Calu3 (cell line): ENCODE measurements at regions not wholly inside any gene's neighbourhood (a gene's known extent, or its start where the extent isn't known, plus 50 kb on each side); places are given as distances from the start of the nearest gene placed in this dataset.

Source experiments
- BruUV-seq: library from RNA; stranded (reverse); fragments of 400-500 nt; replicated peaks from 2 replicates; lab custom pipeline; 2021; lab: Mats Ljungman, UMichigan
- CTCF ChIA-PET: fragments of 300-600 bp; sonication (Branson Sonifier 250); formaldehyde crosslinking; loops from one replicate; lab custom pipeline; 2022; ENCODE audit warnings: antibody characterized with exemption; lab: Charles Lee
- DNase-seq: peaks from one replicate; pipeline ENCODE4 v3.0.0; 2022
- H3K27ac Mint-ChIP-seq: one replicate; pipeline ENCODE4 v1.8.0; 2022; ENCODE audit warnings: mixed read lengths; ENCODE audit not compliant: unreplicated experiment
- H3K27me3 Mint-ChIP-seq: one replicate; pipeline ENCODE4 v1.8.0; 2022; ENCODE audit warnings: mixed read lengths; ENCODE audit not compliant: unreplicated experiment
- H3K36me3 Mint-ChIP-seq: one replicate; pipeline ENCODE4 v1.8.0; 2022; ENCODE audit warnings: mild to moderate bottlenecking, moderate library complexity, mixed read lengths; ENCODE audit not compliant: insufficient read depth, unreplicated experiment
- H3K4me1 Mint-ChIP-seq: one replicate; pipeline ENCODE4 v1.8.0; 2022; ENCODE audit warnings: mild to moderate bottlenecking, low read depth, mixed read lengths; ENCODE audit not compliant: unreplicated experiment
- H3K4me3 Mint-ChIP-seq: one replicate; pipeline ENCODE4 v1.8.0; 2022; ENCODE audit warnings: mild to moderate bottlenecking, low read depth, moderate library complexity, mixed read lengths; ENCODE audit not compliant: unreplicated experiment
- H3K9me3 Mint-ChIP-seq: one replicate; pipeline ENCODE4 v1.8.0; 2022; ENCODE audit warnings: low read depth, mixed read lengths; ENCODE audit not compliant: unreplicated experiment
- intact Hi-C: fragments of 100-400 bp; cut with micrococcal nuclease; formaldehyde crosslinking; loops from one replicate; pipeline ENCODE4 v1.10.0; 2022; ENCODE audit not compliant: unreplicated experiment
- TF ChIP-seq, protein P1 (sequence below): fragments of 200-600 bp; IDR thresholded peaks from one replicate; pipeline ENCODE4 v1.8.0; 2022; ENCODE audit warnings: antibody characterized with exemption; ENCODE audit not compliant: unreplicated experiment

DNA sequence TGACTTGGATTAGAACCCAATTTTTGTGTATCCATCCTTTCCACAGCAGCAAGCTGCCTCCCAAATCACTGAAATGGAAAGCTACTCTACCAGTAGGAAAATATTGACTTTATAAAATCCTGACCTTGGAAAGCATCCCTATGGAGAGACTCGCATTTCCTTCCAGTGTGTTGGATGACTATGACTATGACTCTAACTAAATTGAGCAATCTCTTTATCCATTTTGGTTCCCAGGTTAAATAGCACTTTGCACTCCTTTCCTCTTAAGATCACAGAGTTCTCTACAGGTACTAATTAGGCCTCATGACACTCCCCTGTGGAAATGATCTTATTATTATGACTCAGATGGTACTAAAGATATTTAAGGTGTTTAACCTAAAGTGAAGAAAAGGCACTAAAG lies 431.8 kb downstream of the PPARGC1A start:
- Mint-ChIP-seq H3K36me3 (no peaks in the 10 kb centered on the region), H3K4me3 (no peak overlapping the region), H3K9me3 (no peaks in the 10 kb centered on the region), H3K27me3 (no peaks in the 10 kb centered on the region), H3K27ac (no peak overlapping the region), H3K4me1 (no peaks in the 10 kb centered on the region)
- BruUV-seq, result no TSS peak
- intact Hi-C loops, result loop anchor here (5.0 to 10.0 kb wide), 2 partner anchors 154 to 257 kb away; no protein-coding TSS in a partner anchor
- TF ChIP-seq, protein P1, sequence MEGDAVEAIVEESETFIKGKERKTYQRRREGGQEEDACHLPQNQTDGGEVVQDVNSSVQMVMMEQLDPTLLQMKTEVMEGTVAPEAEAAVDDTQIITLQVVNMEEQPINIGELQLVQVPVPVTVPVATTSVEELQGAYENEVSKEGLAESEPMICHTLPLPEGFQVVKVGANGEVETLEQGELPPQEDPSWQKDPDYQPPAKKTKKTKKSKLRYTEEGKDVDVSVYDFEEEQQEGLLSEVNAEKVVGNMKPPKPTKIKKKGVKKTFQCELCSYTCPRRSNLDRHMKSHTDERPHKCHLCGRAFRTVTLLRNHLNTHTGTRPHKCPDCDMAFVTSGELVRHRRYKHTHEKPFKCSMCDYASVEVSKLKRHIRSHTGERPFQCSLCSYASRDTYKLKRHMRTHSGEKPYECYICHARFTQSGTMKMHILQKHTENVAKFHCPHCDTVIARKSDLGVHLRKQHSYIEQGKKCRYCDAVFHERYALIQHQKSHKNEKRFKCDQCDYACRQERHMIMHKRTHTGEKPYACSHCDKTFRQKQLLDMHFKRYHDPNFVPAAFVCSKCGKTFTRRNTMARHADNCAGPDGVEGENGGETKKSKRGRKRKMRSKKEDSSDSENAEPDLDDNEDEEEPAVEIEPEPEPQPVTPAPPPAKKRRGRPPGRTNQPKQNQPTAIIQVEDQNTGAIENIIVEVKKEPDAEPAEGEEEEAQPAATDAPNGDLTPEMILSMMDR, result no peak
- DNase-seq, result no peak
- CTCF ChIA-PET, result no interaction called here

DNA sequence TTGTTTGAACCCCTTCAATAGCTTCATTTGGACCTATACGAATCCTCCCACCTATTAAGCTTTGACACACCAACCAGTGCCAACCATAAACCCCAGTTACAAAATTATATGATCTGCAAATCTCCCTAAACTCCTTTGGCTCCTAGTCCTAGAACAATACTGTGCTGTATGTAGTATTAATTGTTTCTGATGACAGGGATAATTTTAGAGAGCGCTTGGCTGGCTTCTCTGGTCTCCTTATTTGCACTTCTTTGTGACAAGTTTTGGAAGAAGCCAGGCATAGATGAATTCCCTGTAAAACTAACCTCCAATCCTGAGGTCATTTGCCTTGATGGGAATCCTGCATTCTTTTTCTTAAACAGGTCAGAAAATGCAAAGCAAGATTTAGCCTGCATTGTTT lies 433.0 kb downstream of the PPARGC1A start:
- CTCF ChIA-PET, result interaction anchor here (0.6 kb wide), 1 partner anchor 433 kb away, joined by 3 read pairs; no protein-coding TSS in a partner anchor
- Mint-ChIP-seq H3K4me1 (no peaks in the 10 kb centered on the region), H3K4me3 (no peak overlapping the region), H3K9me3 (no peaks in the 10 kb centered on the region), H3K27ac (no peak overlapping the region), H3K27me3 (no peaks in the 10 kb centered on the region), H3K36me3 (no peaks in the 10 kb centered on the region)
- BruUV-seq, result no TSS peak
- intact Hi-C loops, result loop anchor here (5.0 to 10.0 kb wide), 2 partner anchors 155 to 258 kb away; no protein-coding TSS in a partner anchor
- DNase-seq, result no peak
- TF ChIP-seq, protein P1, result no peak

DNA sequence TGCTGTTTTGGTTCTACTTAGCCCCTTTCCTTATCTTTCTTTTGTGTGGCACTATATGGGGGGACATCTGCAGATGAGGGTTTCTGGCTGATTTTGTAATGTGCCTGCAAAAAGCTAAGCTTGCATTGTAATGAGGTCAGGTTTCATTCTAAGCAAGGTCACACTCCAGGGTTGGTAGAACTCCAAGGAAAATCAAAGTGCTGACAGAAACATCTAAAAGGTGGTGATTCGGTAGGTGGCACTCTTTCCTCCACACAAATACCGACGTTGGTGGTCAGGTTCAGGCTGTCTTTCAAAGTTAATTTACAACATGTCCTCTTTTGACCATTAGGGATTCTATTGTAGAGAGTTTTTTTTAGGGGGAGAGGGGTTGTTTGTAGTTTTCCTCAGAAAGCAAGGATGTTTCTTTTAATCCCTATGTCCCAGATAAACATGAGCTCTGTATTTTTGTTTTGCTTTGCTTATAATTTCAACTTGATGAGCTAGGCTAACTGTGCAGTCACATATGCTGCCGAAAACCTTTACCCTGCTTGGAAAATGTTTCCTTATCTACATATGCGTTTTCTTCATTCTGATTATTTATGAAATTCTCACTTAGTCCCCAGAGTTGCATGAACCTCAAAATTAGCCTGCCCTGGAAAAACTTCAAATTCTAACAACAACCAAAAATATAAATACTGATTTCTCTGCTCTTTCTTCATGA lies 434.2 kb downstream of the PPARGC1A start:
- TF ChIP-seq, protein P1, result no peak
- Mint-ChIP-seq H3K9me3 (no peaks in the 10 kb centered on the region), H3K4me3 (no peak overlapping the region), H3K4me1 (no peaks in the 10 kb centered on the region), H3K36me3 (no peaks in the 10 kb centered on the region), H3K27ac (no peak overlapping the region), H3K27me3 (no peaks in the 10 kb centered on the region)
- intact Hi-C loops, result loop anchor here (5.0 to 10.0 kb wide), 2 partner anchors 157 to 259 kb away; no protein-coding TSS in a partner anchor
- no TSS peak for BruUV-seq
- CTCF ChIA-PET, result interaction anchor here (0.7 to 1.3 kb wide), 2 partner anchors 159 to 284 kb away, joined by 3 to 5 read pairs; no protein-coding TSS in a partner anchor
- peak; percentile 14 for DNase-seq

DNA sequence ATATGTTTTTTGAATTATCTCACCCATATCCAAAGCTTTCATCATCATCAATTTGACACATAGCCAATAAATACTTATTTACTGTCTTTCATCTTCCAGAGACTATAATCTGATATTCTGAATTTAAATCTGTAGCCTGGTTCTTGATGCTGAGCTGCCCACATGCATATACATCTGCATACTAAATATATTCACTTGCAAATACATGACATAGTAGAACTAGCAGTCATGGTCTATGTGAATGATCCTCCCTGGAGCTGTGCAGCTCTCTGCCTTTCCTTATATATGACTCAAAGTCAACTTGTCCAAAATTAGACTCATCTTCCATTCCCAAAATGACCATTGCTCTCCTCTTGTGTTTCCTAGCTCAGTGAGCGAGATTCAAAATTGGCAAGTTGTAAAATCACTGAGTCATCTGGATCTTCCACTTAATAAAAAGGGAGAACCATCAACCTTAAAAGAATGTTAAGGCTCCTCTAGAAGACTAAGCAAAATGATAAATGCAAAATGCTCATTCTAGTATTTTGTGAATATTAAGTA lies 448.2 kb downstream of the PPARGC1A start:
- no peak for DNase-seq
- intact Hi-C loops, result no loop called here
- no peaks in the 10 kb centered on the region for H3K36me3 Mint-ChIP-seq
- no peaks in the 10 kb centered on the region for H3K27me3 Mint-ChIP-seq
- TF ChIP-seq, protein P1, result no peak
- CTCF ChIA-PET, result no interaction called here
- H3K27ac Mint-ChIP-seq, result no peak overlapping the region
- H3K4me3 Mint-ChIP-seq, result no peak overlapping the region
- H3K9me3 Mint-ChIP-seq, result peaks cover 3% of the 10 kb centered on the region
- no TSS peak for BruUV-seq
- peaks cover 17% of the 10 kb centered on the region for H3K4me1 Mint-ChIP-seq
